Keratinocyte (primary cell): ENCODE measurements at regions not wholly inside any gene's neighbourhood (a gene's known extent, or its start where the extent isn't known, plus 50 kb on each side); places are given as distances from the start of the nearest gene placed in this dataset.

Experiments
- DNase-seq: peaks from one replicate; pipeline ENCODE4 v3.0.0-alpha.2; 2011; ENCODE audit warnings: low read depth, missing footprints, low spot score
- FAIRE-seq: peaks from 2 replicates; lab custom pipeline; 2011; peaks lifted over from hg19 to GRCh38; lab: Jason Lieb, UNC
- H2AFZ ChIP-seq: 2 replicates; pipeline ENCODE4 v1.6.0; 2012; ENCODE audit warnings: low read length, control low read depth, inconsistent platforms; ENCODE audit not compliant: control insufficient read depth
- H3K27ac ChIP-seq: 2 replicates; pipeline ENCODE4 v1.5.1; 2011; ENCODE audit warnings: low read length; ENCODE audit not compliant: control insufficient read depth, insufficient read depth
- H3K27me3 ChIP-seq: 3 replicates; pipeline ENCODE4 v1.6.0; 2011; ENCODE audit warnings: low read length; ENCODE audit not compliant: control insufficient read depth, insufficient read depth; ENCODE audit errors: extremely low read depth
- H3K36me3 ChIP-seq, 2 experiments: 2 replicates in 1 of 2; 3 replicates in 1 of 2; pipeline ENCODE4 v1.5.1; 2011; ENCODE audit warnings: low read length in 2 of 2, mild to moderate bottlenecking in 1 of 2; ENCODE audit not compliant: control insufficient read depth in 2 of 2, insufficient read depth in 2 of 2; ENCODE audit errors: extremely low read depth in 1 of 2
- H3K4me1 ChIP-seq: 3 replicates; pipeline ENCODE4 v1.5.1; 2011; ENCODE audit warnings: low read length; ENCODE audit not compliant: control insufficient read depth, insufficient read depth; ENCODE audit errors: extremely low read depth
- H3K4me2 ChIP-seq: 3 replicates; pipeline ENCODE4 v1.6.0; 2011; ENCODE audit warnings: low read depth, low read length; ENCODE audit not compliant: control insufficient read depth, insufficient read depth; ENCODE audit errors: extremely low read depth
- H3K4me3 ChIP-seq, 3 experiments: fragments of 200-600 bp in 1 of 3; sonication (generic) in 1 of 3; 2 replicates in 2 of 3; 3 replicates in 1 of 3; pipeline ENCODE4 v1.5.1; 2011 to 2016; ENCODE audit warnings: low read length in 3 of 3, mild to moderate bottlenecking in 3 of 3, control low read depth in 2 of 3, inconsistent platforms in 1 of 3, low read depth in 1 of 3, mixed read lengths in 1 of 3, mixed run types in 1 of 3, moderate library complexity in 1 of 3; ENCODE audit not compliant: control insufficient read depth in 2 of 3, insufficient read depth in 2 of 3; ENCODE audit errors: extremely low read depth in 1 of 3
- H3K79me2 ChIP-seq: 2 replicates; pipeline ENCODE4 v1.6.0; 2012; ENCODE audit warnings: low read length; ENCODE audit not compliant: control insufficient read depth, insufficient read depth
- H3K9ac ChIP-seq: 3 replicates; pipeline ENCODE4 v1.6.0; 2011; ENCODE audit warnings: low read length; ENCODE audit not compliant: control insufficient read depth, insufficient read depth; ENCODE audit errors: extremely low read depth
- H3K9me1 ChIP-seq: 3 replicates; pipeline ENCODE4 v1.6.0; 2011; ENCODE audit warnings: low read length; ENCODE audit not compliant: control insufficient read depth, insufficient read depth; ENCODE audit errors: extremely low read depth
- H3K9me3 ChIP-seq: 2 replicates; pipeline ENCODE4 v1.5.1; 2012; ENCODE audit warnings: low read depth, low read length; ENCODE audit not compliant: control insufficient read depth
- H4K20me1 ChIP-seq: 3 replicates; pipeline ENCODE4 v1.6.0; 2011; ENCODE audit warnings: low read length; ENCODE audit not compliant: control insufficient read depth, insufficient read depth; ENCODE audit errors: extremely low read depth
- EZH2 ChIP-seq: IDR thresholded peaks from one replicate; pipeline ENCODE4 v1.6.1; 2012; ENCODE audit warnings: inconsistent platforms, mild to moderate bottlenecking, low read length, moderate library complexity
- dilution Hi-C: fragments of 300-500 bp; cut with MboI; formaldehyde crosslinking; loops from one replicate; pipeline ENCODE4 v1.7.0; 2020; ENCODE audit warnings: low sequenced_read_pairs; ENCODE audit not compliant: extremely low pct_ligation_motif_present
- TF ChIP-seq, protein P1 (sequence below), 3 experiments: IDR thresholded peaks in 1 of 3; conservative IDR thresholded peaks in 1 of 3; optimal IDR thresholded peaks in 1 of 3; 2 replicates in 2 of 3; 3 replicates in 1 of 3; pipeline versions ENCODE3 to v1.5.1; 2011; ENCODE audit warnings: low read length in 3 of 3, mild to moderate bottlenecking in 3 of 3, moderate library complexity in 2 of 3, control low read depth in 1 of 3, inconsistent platforms in 1 of 3; ENCODE audit not compliant: insufficient read depth in 2 of 3; ENCODE audit errors: extremely low read depth in 1 of 3

- no peaks in the 10 kb centered on the region for H3K9me1 ChIP-seq
- H3K27me3 ChIP-seq, result no peaks in the 10 kb centered on the region
- dilution Hi-C loops, result no loop called here
- no peak for TF ChIP-seq EZH2
- TF ChIP-seq, protein P1, sequence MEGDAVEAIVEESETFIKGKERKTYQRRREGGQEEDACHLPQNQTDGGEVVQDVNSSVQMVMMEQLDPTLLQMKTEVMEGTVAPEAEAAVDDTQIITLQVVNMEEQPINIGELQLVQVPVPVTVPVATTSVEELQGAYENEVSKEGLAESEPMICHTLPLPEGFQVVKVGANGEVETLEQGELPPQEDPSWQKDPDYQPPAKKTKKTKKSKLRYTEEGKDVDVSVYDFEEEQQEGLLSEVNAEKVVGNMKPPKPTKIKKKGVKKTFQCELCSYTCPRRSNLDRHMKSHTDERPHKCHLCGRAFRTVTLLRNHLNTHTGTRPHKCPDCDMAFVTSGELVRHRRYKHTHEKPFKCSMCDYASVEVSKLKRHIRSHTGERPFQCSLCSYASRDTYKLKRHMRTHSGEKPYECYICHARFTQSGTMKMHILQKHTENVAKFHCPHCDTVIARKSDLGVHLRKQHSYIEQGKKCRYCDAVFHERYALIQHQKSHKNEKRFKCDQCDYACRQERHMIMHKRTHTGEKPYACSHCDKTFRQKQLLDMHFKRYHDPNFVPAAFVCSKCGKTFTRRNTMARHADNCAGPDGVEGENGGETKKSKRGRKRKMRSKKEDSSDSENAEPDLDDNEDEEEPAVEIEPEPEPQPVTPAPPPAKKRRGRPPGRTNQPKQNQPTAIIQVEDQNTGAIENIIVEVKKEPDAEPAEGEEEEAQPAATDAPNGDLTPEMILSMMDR (optimal IDR thresholded peaks at IDR 0.05 in 1 of 3, IDR thresholded peaks at IDR 0.05 in 1 of 3, conservative IDR thresholded peaks at IDR 0.05 in 1 of 3; ENCODE audit: extremely low read depth in 1 of 3, insufficient read depth in 2 of 3, low read length in 3 of 3), result no peak
- H3K4me3 ChIP-seq, result no peak overlapping the region
- H4K20me1 ChIP-seq, result no peaks in the 10 kb centered on the region
- H3K4me2 ChIP-seq, result no peak overlapping the region
- no peaks in the 10 kb centered on the region for H3K36me3 ChIP-seq
- H3K9me3 ChIP-seq, result no peaks in the 10 kb centered on the region
- H2AFZ ChIP-seq, result no peak overlapping the region
- DNase-seq, result no peak
- no peaks in the 10 kb centered on the region for H3K79me2 ChIP-seq
- no peak overlapping the region for H3K9ac ChIP-seq
- no peak overlapping the region for H3K27ac ChIP-seq
- H3K4me1 ChIP-seq, result no peaks in the 10 kb centered on the region
- FAIRE-seq, result no peak
These were observed 857.3 kb downstream of the TUSC7 start for GRCh38 chr3:117566926-117567325.

- H3K79me2 ChIP-seq, result no peaks in the 10 kb centered on the region
- DNase-seq, result no peak
- H3K4me2 ChIP-seq, result no peak overlapping the region
- no peak overlapping the region for H3K9ac ChIP-seq
- no peaks in the 10 kb centered on the region for H3K36me3 ChIP-seq
- H4K20me1 ChIP-seq, result no peaks in the 10 kb centered on the region
- no peak overlapping the region for H3K4me3 ChIP-seq
- no peaks in the 10 kb centered on the region for H3K9me1 ChIP-seq
- no peak overlapping the region for H3K27ac ChIP-seq
- TF ChIP-seq, protein P1 (optimal IDR thresholded peaks at IDR 0.05 in 1 of 3, IDR thresholded peaks at IDR 0.05 in 1 of 3, conservative IDR thresholded peaks at IDR 0.05 in 1 of 3; ENCODE audit: extremely low read depth in 1 of 3, insufficient read depth in 2 of 3, low read length in 3 of 3), result no peak
- no peak for TF ChIP-seq EZH2
- no peaks in the 10 kb centered on the region for H3K9me3 ChIP-seq
- dilution Hi-C loops, result no loop called here
- H2AFZ ChIP-seq, result no peak overlapping the region
- H3K4me1 ChIP-seq, result no peaks in the 10 kb centered on the region
- no peaks in the 10 kb centered on the region for H3K27me3 ChIP-seq
- FAIRE-seq, result no peak
These were observed 857.8 kb downstream of the TUSC7 start for GRCh38 chr3:117567382-117567781.
